Ascending aorta (tissue), 2 donors: ENCODE measurements at regions not wholly inside any gene's neighbourhood (a gene's known extent, or its start where the extent isn't known, plus 50 kb on each side); places are given as distances from the start of the nearest gene placed in this dataset.

Experiments used
- DNase-seq, 2 donors: peaks; one replicate each; pipeline ENCODE4 v3.0.0-alpha.2; 2019; ENCODE audit warnings: low spot score in 2 of 2
- H3K27ac ChIP-seq, 2 donors: fragments of 200-600 bp; sonication (generic); one replicate each; pipeline ENCODE4 v1.5.1; 2016 to 2017; ENCODE audit warnings: mild to moderate bottlenecking in 1 of 2
- H3K27me3 ChIP-seq: fragments of 200-600 bp; sonication (generic); one replicate; pipeline ENCODE4 v1.5.1; 2017
- H3K36me3 ChIP-seq, 2 donors: fragments of 200-600 bp; sonication (generic); one replicate each; pipeline ENCODE4 v1.5.1; 2016
- H3K4me1 ChIP-seq, 2 donors: fragments of 200-600 bp; sonication (generic); one replicate each; pipeline ENCODE4 v1.5.1; 2016 to 2017; ENCODE audit warnings: mild to moderate bottlenecking in 1 of 2
- H3K4me3 ChIP-seq, 2 donors: fragments of 200-600 bp; sonication (generic); one replicate each; pipeline ENCODE4 v1.5.1; 2016 to 2017; ENCODE audit warnings: mild to moderate bottlenecking in 1 of 2
- H3K9me3 ChIP-seq, 2 donors: fragments of 200-600 bp; sonication (generic); one replicate each; pipeline ENCODE4 v1.5.1; 2016
- CTCF ChIP-seq, 3 experiments: fragments of 200-600 bp in 2 of 3; fragments of 450-650 bp in 1 of 3; sonication (generic) in 2 of 3; IDR thresholded peaks; one replicate each; pipeline ENCODE4 v1.5.1; 2016 to 2019; ENCODE audit warnings: antibody characterized with exemption in 3 of 3, mild to moderate bottlenecking in 1 of 3, moderate library complexity in 1 of 3
- intact Hi-C: fragments of 100-400 bp; cut with DNase I; formaldehyde crosslinking; loops from one replicate; pipeline ENCODE4 v1.15.1; 2023

- intact Hi-C loops = no loop called here
- Histone ChIP-seq H3K4me1 (no peaks in the 10 kb centered on the region), H3K4me3 (no peak overlapping the region), H3K36me3 (no peaks in the 10 kb centered on the region), H3K27me3 (no peaks in the 10 kb centered on the region), H3K27ac (no peak overlapping the region), H3K9me3 (no peaks in the 10 kb centered on the region)
- no peak for DNase-seq
- TF ChIP-seq CTCF (IDR thresholded peaks at IDR 0.05) = no peak
These were observed 179.5 kb upstream of the MAST4 start for GRCh38 chr5:66416698-66417097.

- DNase-seq = no peak
- no peaks in the 10 kb centered on the region for H3K9me3 ChIP-seq
- H3K27me3 ChIP-seq = no peaks in the 10 kb centered on the region
- intact Hi-C loops = no loop called here
- no peaks in the 10 kb centered on the region for H3K36me3 ChIP-seq
- no peak for TF ChIP-seq CTCF (IDR thresholded peaks at IDR 0.05)
- H3K27ac ChIP-seq = no peak overlapping the region
- H3K4me3 ChIP-seq = no peak overlapping the region
- H3K4me1 ChIP-seq = no peaks in the 10 kb centered on the region
These were observed 178.4 kb upstream of the MAST4 start for GRCh38 chr5:66417781-66418180.

GRCh38 chr5:66423484-66423883 is 172.7 kb upstream of the MAST4 start:
- DNase-seq = no peak

GRCh38 chr5:66425842-66426241 is 170.4 kb upstream of the MAST4 start:
- H3K9me3 ChIP-seq = peaks cover 0 to 6% of the 10 kb centered on the region in 2 donors
- no peak for DNase-seq
- TF ChIP-seq CTCF (IDR thresholded peaks at IDR 0.05) = no peak
- H3K4me1 ChIP-seq = no peaks in the 10 kb centered on the region
- no peaks in the 10 kb centered on the region for H3K36me3 ChIP-seq
- intact Hi-C loops = no loop called here
- no peak overlapping the region for H3K4me3 ChIP-seq
- H3K27me3 ChIP-seq = no peaks in the 10 kb centered on the region
- no peak overlapping the region for H3K27ac ChIP-seq

More at GRCh38 chr5:66423484-66423883, 172.7 kb upstream of the MAST4 start:
- intact Hi-C loops = no loop called here
- H3K9me3 ChIP-seq = peaks cover 0 to 6% of the 10 kb centered on the region in 2 donors
- no peaks in the 10 kb centered on the region for H3K27me3 ChIP-seq
- H3K4me1 ChIP-seq = no peaks in the 10 kb centered on the region
- H3K27ac ChIP-seq = no peak overlapping the region
- H3K36me3 ChIP-seq = no peaks in the 10 kb centered on the region
- H3K4me3 ChIP-seq = no peak overlapping the region
- no peak for TF ChIP-seq CTCF (IDR thresholded peaks at IDR 0.05)

GRCh38 chr5:66426259-66427138 is 169.7 kb upstream of the MAST4 start:
- Histone ChIP-seq H3K27ac (no peak overlapping the region), H3K36me3 (no peaks in the 10 kb centered on the region), H3K4me3 (no peak overlapping the region), H3K4me1 (no peaks in the 10 kb centered on the region), H3K9me3 (peaks cover 0 to 6% of the 10 kb centered on the region in 2 donors), H3K27me3 (no peaks in the 10 kb centered on the region)
- intact Hi-C loops = no loop called here
- no peak for TF ChIP-seq CTCF (IDR thresholded peaks at IDR 0.05)
- no peak for DNase-seq
